Keratinocyte (primary cell): ENCODE measurements at regions not wholly inside any gene's neighbourhood (a gene's known extent, or its start where the extent isn't known, plus 50 kb on each side); places are given as distances from the start of the nearest gene placed in this dataset.

ENCODE experiments used
- EZH2 ChIP-seq: IDR thresholded peaks from one replicate; pipeline ENCODE4 v1.6.1; 2012; ENCODE audit warnings: inconsistent platforms, mild to moderate bottlenecking, low read length, moderate library complexity
- TF ChIP-seq, protein P1 (sequence below), 3 experiments: IDR thresholded peaks in 1 of 3; conservative IDR thresholded peaks in 1 of 3; optimal IDR thresholded peaks in 1 of 3; 2 replicates in 2 of 3; 3 replicates in 1 of 3; pipeline versions ENCODE3 to v1.5.1; 2011; ENCODE audit warnings: low read length in 3 of 3, mild to moderate bottlenecking in 3 of 3, moderate library complexity in 2 of 3, control low read depth in 1 of 3, inconsistent platforms in 1 of 3; ENCODE audit not compliant: insufficient read depth in 2 of 3; ENCODE audit errors: extremely low read depth in 1 of 3

DNA sequence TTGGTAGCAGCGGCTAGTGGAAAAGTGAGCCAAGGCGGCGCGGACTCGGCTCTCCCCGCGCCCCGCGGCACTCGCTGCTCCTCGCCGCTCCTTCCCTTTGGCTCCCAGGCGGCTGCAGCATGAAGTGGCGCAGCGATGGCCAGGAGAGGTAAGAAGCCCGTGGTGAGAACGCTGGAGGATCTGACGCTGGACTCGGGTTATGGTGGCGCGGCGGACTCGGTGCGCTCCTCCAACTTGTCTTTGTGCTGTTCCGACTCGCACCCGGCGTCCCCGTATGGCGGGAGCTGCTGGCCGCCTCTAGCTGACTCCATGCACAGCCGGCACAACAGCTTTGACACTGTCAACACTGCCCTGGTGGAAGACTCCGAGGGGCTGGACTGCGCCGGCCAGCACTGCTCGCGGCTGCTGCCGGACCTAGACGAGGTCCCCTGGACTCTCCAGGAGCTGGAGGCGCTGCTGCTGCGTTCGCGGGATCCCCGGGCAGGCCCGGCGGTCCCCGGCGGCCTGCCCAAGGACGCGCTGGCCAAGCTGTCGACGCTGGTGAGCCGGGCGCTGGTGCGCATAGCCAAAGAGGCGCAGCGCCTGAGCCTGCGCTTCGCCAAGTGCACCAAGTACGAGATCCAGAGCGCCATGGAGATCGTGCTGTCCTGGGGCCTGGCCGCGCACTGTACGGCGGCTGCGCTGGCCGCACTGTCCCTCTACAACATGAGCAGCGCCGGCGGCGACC, 225.6 kb upstream of the CRY1 start:
- TF ChIP-seq, protein P1, sequence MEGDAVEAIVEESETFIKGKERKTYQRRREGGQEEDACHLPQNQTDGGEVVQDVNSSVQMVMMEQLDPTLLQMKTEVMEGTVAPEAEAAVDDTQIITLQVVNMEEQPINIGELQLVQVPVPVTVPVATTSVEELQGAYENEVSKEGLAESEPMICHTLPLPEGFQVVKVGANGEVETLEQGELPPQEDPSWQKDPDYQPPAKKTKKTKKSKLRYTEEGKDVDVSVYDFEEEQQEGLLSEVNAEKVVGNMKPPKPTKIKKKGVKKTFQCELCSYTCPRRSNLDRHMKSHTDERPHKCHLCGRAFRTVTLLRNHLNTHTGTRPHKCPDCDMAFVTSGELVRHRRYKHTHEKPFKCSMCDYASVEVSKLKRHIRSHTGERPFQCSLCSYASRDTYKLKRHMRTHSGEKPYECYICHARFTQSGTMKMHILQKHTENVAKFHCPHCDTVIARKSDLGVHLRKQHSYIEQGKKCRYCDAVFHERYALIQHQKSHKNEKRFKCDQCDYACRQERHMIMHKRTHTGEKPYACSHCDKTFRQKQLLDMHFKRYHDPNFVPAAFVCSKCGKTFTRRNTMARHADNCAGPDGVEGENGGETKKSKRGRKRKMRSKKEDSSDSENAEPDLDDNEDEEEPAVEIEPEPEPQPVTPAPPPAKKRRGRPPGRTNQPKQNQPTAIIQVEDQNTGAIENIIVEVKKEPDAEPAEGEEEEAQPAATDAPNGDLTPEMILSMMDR (optimal IDR thresholded peaks at IDR 0.05 in 1 of 3, IDR thresholded peaks at IDR 0.05 in 1 of 3, conservative IDR thresholded peaks at IDR 0.05 in 1 of 3; ENCODE audit: extremely low read depth in 1 of 3, insufficient read depth in 2 of 3, low read length in 3 of 3), result peak in 1 of 3 experiments; percentile 0
- TF ChIP-seq EZH2, result no peak
